Trophoblast cell (in vitro differentiated cells and primary cell): ENCODE measurements at regions not wholly inside any gene's neighbourhood (a gene's known extent, or its start where the extent isn't known, plus 50 kb on each side); places are given as distances from the start of the nearest gene placed in this dataset.

ENCODE experiments used
- DNase-seq, 2 donors: peaks; one replicate each; pipeline ENCODE4 v3.0.0-alpha.2; 2016
- H2AFZ ChIP-seq: 2 replicates; pipeline ENCODE4 v1.6.1; 2013; ENCODE audit warnings: low read length, moderate library complexity, mild to moderate bottlenecking; ENCODE audit not compliant: insufficient read depth, poor library complexity
- H2AK5ac ChIP-seq: 2 replicates; pipeline ENCODE4 v1.6.1; 2013; ENCODE audit warnings: mild to moderate bottlenecking, low read length
- H2BK120ac ChIP-seq: 2 replicates; pipeline ENCODE4 v1.6.1; 2013; ENCODE audit warnings: low read length, mild to moderate bottlenecking, moderate library complexity; ENCODE audit not compliant: insufficient read depth, poor library complexity
- H2BK12ac ChIP-seq: 2 replicates; pipeline ENCODE4 v1.6.1; 2013; ENCODE audit warnings: mild to moderate bottlenecking, low read length, moderate library complexity
- H2BK5ac ChIP-seq: 2 replicates; pipeline ENCODE4 v1.6.1; 2013; ENCODE audit warnings: low read length, low read depth, moderate library complexity, mild to moderate bottlenecking; ENCODE audit not compliant: poor library complexity
- H3K14ac ChIP-seq: 2 replicates; pipeline ENCODE4 v1.6.1; 2013; ENCODE audit warnings: mild to moderate bottlenecking, low read length
- H3K18ac ChIP-seq: 2 replicates; pipeline ENCODE4 v1.6.1; 2013; ENCODE audit warnings: mild to moderate bottlenecking, low read length
- H3K23ac ChIP-seq: 2 replicates; pipeline ENCODE4 v1.6.1; 2013; ENCODE audit warnings: low read length
- H3K27ac ChIP-seq: 2 replicates; pipeline ENCODE4 v1.5.1; 2013; ENCODE audit warnings: low read depth, mild to moderate bottlenecking, inconsistent platforms, low read length, moderate library complexity
- H3K27me3 ChIP-seq: 2 replicates; pipeline ENCODE4 v1.6.1; 2013; ENCODE audit warnings: inconsistent platforms, mild to moderate bottlenecking, low read length, moderate library complexity; ENCODE audit not compliant: insufficient read depth
- H3K36me3 ChIP-seq, 2 experiments: 1 replicate in 1 of 2; 2 replicates in 1 of 2; pipeline ENCODE4 v1.6.1; 2013; ENCODE audit warnings: low read length in 2 of 2, mild to moderate bottlenecking in 2 of 2, moderate library complexity in 1 of 2; ENCODE audit not compliant: insufficient read depth in 2 of 2, control insufficient read depth in 1 of 2
- H3K4ac ChIP-seq: 2 replicates; pipeline ENCODE4 v1.6.1; 2013; ENCODE audit warnings: low read depth, mild to moderate bottlenecking, low read length, moderate library complexity
- H3K4me1 ChIP-seq, 2 experiments: 1 replicate in 1 of 2; 2 replicates in 1 of 2; pipeline ENCODE4 v1.6.1; 2013; ENCODE audit warnings: low read length in 2 of 2, mild to moderate bottlenecking in 2 of 2, moderate library complexity in 1 of 2; ENCODE audit not compliant: insufficient read depth in 2 of 2, control insufficient read depth in 1 of 2
- H3K4me2 ChIP-seq: 2 replicates; pipeline ENCODE4 v1.6.1; 2013; ENCODE audit warnings: inconsistent platforms, mild to moderate bottlenecking, low read length, moderate library complexity
- H3K4me3 ChIP-seq: 2 replicates; pipeline ENCODE4 v1.5.1; 2013; ENCODE audit warnings: mild to moderate bottlenecking, low read depth, low read length, inconsistent platforms
- H3K79me1 ChIP-seq: one replicate; pipeline ENCODE4 v1.6.1; 2013; ENCODE audit warnings: low read length
- H3K79me2 ChIP-seq: 2 replicates; pipeline ENCODE4 v1.6.1; 2013; ENCODE audit warnings: low read length, mild to moderate bottlenecking; ENCODE audit not compliant: control insufficient read depth, insufficient read depth, poor library complexity
- H3K9ac ChIP-seq: 2 replicates; pipeline ENCODE4 v1.6.1; 2013; ENCODE audit warnings: mild to moderate bottlenecking, low read length
- H3K9me3 ChIP-seq: 2 replicates; pipeline ENCODE4 v1.6.1; 2013; ENCODE audit warnings: low read depth, mild to moderate bottlenecking, control low read depth, inconsistent platforms, low read length; ENCODE audit not compliant: insufficient read depth
- H4K12ac ChIP-seq: 2 replicates; pipeline ENCODE4 v1.6.1; 2013; ENCODE audit warnings: low read depth, mild to moderate bottlenecking, low read length, moderate library complexity
- H4K8ac ChIP-seq: 2 replicates; pipeline ENCODE4 v1.6.1; 2013; ENCODE audit warnings: low read depth, mild to moderate bottlenecking, low read length, moderate library complexity
- H4K91ac ChIP-seq: one replicate; pipeline ENCODE4 v1.6.1; 2013; ENCODE audit warnings: low read depth, mild to moderate bottlenecking, low read length, moderate library complexity
- WGBS: extraction: QIAGEN DNeasy Blood & Tissue Kit; methylation state at CpG from one replicate; pipeline ENCODE4 v1.1.7; 2013; ENCODE audit warnings: missing lambda C conversion rate; ENCODE audit not compliant: insufficient read length, insufficient coverage; ENCODE audit errors: extremely low coverage; 5-methylcytosine and 5-hydroxymethylcytosine counted together

DNA sequence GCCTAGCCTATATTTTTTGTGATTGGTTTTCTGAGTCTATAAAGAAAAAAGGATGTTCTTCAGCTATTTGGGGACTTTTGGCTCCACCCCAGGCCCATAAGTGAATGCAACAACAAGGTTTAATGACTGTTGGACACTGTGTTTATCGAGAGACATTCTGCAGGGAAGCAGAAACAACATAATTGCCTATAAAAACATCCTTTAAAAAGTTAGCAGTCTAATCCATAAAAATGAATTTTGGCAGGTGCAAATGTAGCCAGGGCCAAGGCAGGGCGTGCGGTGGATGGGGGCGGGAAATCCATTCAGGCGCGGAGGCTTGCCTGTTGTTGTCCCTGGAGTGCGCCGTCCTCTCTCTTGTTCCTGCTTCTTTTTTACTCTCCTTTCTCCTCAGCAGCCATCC lies 99.3 kb downstream of the PAX1 start:
- no CpG with 5 or more reads among the region's 8 CpGs for WGBS
- no peak for DNase-seq
- Histone ChIP-seq H3K4me2 (no peak overlapping the region), H2BK120ac (no peak overlapping the region), H3K4ac (no peak overlapping the region), H3K27ac (no peak overlapping the region), H2AK5ac (no peak overlapping the region), H3K4me3 (no peak overlapping the region), H4K12ac (no peak overlapping the region), H3K23ac (no peak overlapping the region), H3K27me3 (no peaks in the 10 kb centered on the region), H3K18ac (no peak overlapping the region), H2AFZ (no peak overlapping the region), H3K36me3 (no peaks in the 10 kb centered on the region), H3K14ac (no peak overlapping the region), H2BK12ac (no peak overlapping the region), H4K91ac (no peak overlapping the region), H2BK5ac (no peak overlapping the region), H3K79me1 (no peaks in the 10 kb centered on the region), H3K79me2 (no peaks in the 10 kb centered on the region), H4K8ac (no peak overlapping the region), H3K9me3 (peaks cover 3% of the 10 kb centered on the region), H3K4me1 (no peaks in the 10 kb centered on the region), H3K9ac (no peak overlapping the region)

DNA sequence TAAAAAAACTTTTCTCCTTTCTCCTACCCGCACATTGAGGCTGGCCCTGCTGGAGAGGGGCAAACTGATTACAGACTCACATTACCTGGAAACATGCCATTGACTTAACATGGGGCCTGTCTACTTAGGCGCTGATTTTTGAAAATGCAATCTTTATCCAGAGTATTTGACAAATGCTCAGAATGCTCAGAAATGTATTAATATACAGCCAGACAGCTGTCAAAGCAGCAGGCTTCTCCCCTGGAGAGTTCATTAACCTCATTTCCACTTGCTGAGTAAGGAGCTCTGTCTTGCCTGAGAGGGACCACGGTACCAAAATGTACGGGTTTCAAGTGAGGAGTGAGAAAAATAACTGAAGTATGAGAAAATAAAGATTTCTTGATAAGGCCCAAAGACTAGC lies 95.7 kb downstream of the PAX1 start:
- no peak overlapping the region for H3K4me3 ChIP-seq
- no CpG with 5 or more reads among the region's 4 CpGs for WGBS
- H2BK12ac ChIP-seq: no peak overlapping the region
- H4K12ac ChIP-seq: no peak overlapping the region
- no peak overlapping the region for H3K18ac ChIP-seq
- no peak overlapping the region for H4K91ac ChIP-seq
- no peak overlapping the region for H3K4me2 ChIP-seq
- H3K4me1 ChIP-seq: no peaks in the 10 kb centered on the region
- H3K79me1 ChIP-seq: no peaks in the 10 kb centered on the region
- H3K27ac ChIP-seq: no peak overlapping the region
- no peaks in the 10 kb centered on the region for H3K79me2 ChIP-seq
- H3K36me3 ChIP-seq: no peaks in the 10 kb centered on the region
- H2AK5ac ChIP-seq: no peak overlapping the region
- no peak overlapping the region for H2BK120ac ChIP-seq
- H3K14ac ChIP-seq: no peak overlapping the region
- no peak overlapping the region for H2BK5ac ChIP-seq
- H4K8ac ChIP-seq: no peak overlapping the region
- peak; percentile 24 to 53 for DNase-seq
- no peak overlapping the region for H3K9ac ChIP-seq
- no peak overlapping the region for H3K4ac ChIP-seq
- H3K27me3 ChIP-seq: no peaks in the 10 kb centered on the region
- peaks cover 6% of the 10 kb centered on the region for H3K9me3 ChIP-seq
- H2AFZ ChIP-seq: no peak overlapping the region
- H3K23ac ChIP-seq: no peak overlapping the region

DNA sequence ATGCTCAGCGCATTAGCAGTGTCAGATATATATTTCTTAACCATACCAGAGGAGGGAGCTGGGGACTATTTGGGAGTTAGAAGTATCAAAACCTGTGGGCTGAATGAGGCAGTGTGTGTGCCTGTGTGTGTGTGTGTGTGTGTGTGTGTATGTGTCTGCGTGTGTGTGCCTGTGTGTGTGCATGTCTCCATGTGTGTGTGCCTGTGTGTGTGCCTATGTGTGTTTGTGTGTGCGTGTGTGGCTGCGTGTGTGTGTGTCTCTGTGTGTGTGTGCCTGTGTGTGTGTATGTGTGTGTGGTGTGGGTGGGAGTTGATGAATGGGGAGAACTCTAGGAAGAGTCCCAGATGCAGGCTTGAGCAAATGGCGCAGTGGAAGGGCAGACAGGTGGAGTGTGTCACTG lies 92.9 kb downstream of the PAX1 start:
- H3K27ac ChIP-seq: no peak overlapping the region
- H2AFZ ChIP-seq: no peak overlapping the region
- H3K36me3 ChIP-seq: no peaks in the 10 kb centered on the region
- WGBS: no CpG with 5 or more reads among the region's 5 CpGs
- H3K9ac ChIP-seq: no peak overlapping the region
- no peak overlapping the region for H2AK5ac ChIP-seq
- no peak overlapping the region for H3K4ac ChIP-seq
- no peak overlapping the region for H4K12ac ChIP-seq
- H3K4me1 ChIP-seq: no peaks in the 10 kb centered on the region
- DNase-seq: no peak
- no peak overlapping the region for H3K18ac ChIP-seq
- no peak overlapping the region for H3K14ac ChIP-seq
- no peak overlapping the region for H2BK5ac ChIP-seq
- H2BK12ac ChIP-seq: no peak overlapping the region
- no peak overlapping the region for H4K91ac ChIP-seq
- no peak overlapping the region for H3K4me2 ChIP-seq
- no peaks in the 10 kb centered on the region for H3K79me2 ChIP-seq
- H3K4me3 ChIP-seq: no peak overlapping the region
- no peaks in the 10 kb centered on the region for H3K79me1 ChIP-seq
- H3K23ac ChIP-seq: no peak overlapping the region
- H3K9me3 ChIP-seq: peaks cover 3% of the 10 kb centered on the region
- no peaks in the 10 kb centered on the region for H3K27me3 ChIP-seq
- H4K8ac ChIP-seq: no peak overlapping the region
- H2BK120ac ChIP-seq: no peak overlapping the region

DNA sequence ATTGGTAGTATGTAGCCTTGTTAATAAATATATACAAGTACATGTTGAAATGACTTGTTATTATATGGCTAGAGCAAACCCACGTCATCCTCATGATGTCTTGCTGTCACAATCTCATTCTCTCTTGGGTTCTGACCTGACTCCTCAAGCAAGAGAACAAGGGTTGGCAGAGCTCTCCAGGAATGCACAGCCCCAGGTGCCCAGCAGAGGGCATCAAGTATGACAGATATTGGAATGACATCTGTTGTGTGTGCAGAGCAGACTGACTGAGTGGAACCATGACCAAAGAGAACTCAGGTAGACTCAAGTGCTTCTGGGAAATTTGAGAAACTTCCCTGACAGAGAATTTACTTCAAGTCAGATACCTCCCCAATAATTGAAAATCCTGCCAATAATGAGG lies 90.6 kb downstream of the PAX1 start:
- no peak overlapping the region for H3K18ac ChIP-seq

More for the DNA sequence above, 90.6 kb downstream of the PAX1 start:
- Histone ChIP-seq H4K91ac (no peak overlapping the region), H3K9ac (no peak overlapping the region), H3K4ac (no peak overlapping the region), H2BK120ac (no peak overlapping the region), H2AK5ac (no peak overlapping the region), H2AFZ (no peak overlapping the region), H3K27me3 (no peaks in the 10 kb centered on the region), H3K4me1 (no peaks in the 10 kb centered on the region), H3K14ac (no peak overlapping the region), H4K12ac (no peak overlapping the region), H3K36me3 (no peaks in the 10 kb centered on the region), H3K79me1 (no peaks in the 10 kb centered on the region), H3K79me2 (no peaks in the 10 kb centered on the region), H3K23ac (no peak overlapping the region), H3K4me2 (no peak overlapping the region), H4K8ac (no peak overlapping the region), H2BK5ac (no peak overlapping the region), H3K27ac (no peak overlapping the region), H2BK12ac (no peak overlapping the region), H3K4me3 (no peak overlapping the region), H3K9me3 (peaks cover 3% of the 10 kb centered on the region)
- DNase-seq: no peak
- WGBS: no CpG with 5 or more reads among the region's 1 CpG
